Nephron progenitor cell (in vitro differentiated cells): ENCODE measurements at regions not wholly inside any gene's neighbourhood (a gene's known extent, or its start where the extent isn't known, plus 50 kb on each side); places are given as distances from the start of the nearest gene placed in this dataset.
A peak's percentile ranks its signal among the peaks of the same experiment; 100 is the strongest.

Experiments
- DNase-seq: peaks from one replicate; pipeline ENCODE4 v3.0.0; 2021
- H3K27ac Mint-ChIP-seq: 2 replicates; pipeline ENCODE4 v1.8.0; 2021; ENCODE audit warnings: mild to moderate bottlenecking, moderate library complexity, mixed read lengths
- H3K27me3 Mint-ChIP-seq: 2 replicates; pipeline ENCODE4 v1.8.0; 2021; ENCODE audit warnings: mild to moderate bottlenecking, low read depth, mixed read lengths; ENCODE audit not compliant: poor library complexity
- H3K36me3 Mint-ChIP-seq: 2 replicates; pipeline ENCODE4 v1.8.0; 2021; ENCODE audit warnings: low read depth, mixed read lengths
- H3K4me1 Mint-ChIP-seq: 2 replicates; pipeline ENCODE4 v1.8.0; 2021; ENCODE audit warnings: mixed read lengths
- H3K4me3 Mint-ChIP-seq: 2 replicates; pipeline ENCODE4 v1.8.0; 2021; ENCODE audit warnings: mild to moderate bottlenecking, moderate library complexity, mixed read lengths
- H3K9me3 Mint-ChIP-seq: 2 replicates; pipeline ENCODE4 v1.8.0; 2021; ENCODE audit warnings: mild to moderate bottlenecking, moderate library complexity, mixed read lengths
- TF ChIP-seq, protein P1 (sequence below): fragments of 200-600 bp; sonication (generic); IDR thresholded peaks from 2 replicates; pipeline ENCODE4 v1.5.0; 2021; ENCODE audit warnings: antibody characterized with exemption

DNA sequence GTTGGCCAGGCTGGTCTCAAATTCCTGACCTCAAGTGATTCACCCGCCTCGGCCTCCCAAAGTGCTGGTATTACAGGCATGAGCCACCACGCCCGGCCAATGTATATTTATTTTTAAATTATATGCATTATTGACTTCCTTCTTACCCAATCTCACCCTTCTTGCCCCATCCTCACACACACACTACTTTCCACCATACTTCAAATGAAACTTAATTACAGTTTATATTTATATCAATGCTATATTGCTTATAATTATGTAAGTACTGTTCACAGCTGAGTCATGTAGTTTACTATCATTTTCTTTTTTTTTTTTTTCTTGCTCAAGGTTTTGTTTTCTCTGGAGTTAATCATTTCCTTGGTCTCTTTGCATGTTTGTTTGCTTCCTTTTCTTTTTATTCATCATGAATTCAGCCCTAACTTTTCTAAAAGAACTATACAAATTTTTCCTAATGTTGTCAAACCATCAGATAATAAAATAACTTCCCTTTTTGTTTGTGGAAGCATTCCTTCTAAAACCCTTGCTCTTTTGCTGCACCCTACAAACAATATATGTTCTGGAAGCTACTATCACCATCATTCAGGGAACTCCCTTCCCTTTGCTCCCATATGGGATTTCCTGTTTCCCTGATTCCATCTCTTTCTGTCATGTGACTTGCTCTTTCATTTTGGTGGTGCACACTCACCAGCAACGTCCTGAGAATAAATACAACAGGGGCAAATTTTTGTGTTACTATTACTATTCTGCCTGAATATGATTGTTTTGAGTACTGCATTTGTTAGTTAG is 201.7 kb upstream of the SASH1 start:
- peaks cover 21% of the 10 kb centered on the region for H3K9me3 Mint-ChIP-seq
- H3K27me3 Mint-ChIP-seq: peaks cover 5% of the 10 kb centered on the region
- no peak overlapping the region for H3K4me3 Mint-ChIP-seq
- H3K4me1 Mint-ChIP-seq: peaks cover 16% of the 10 kb centered on the region
- H3K36me3 Mint-ChIP-seq: peaks cover 5% of the 10 kb centered on the region
- TF ChIP-seq, protein P1, sequence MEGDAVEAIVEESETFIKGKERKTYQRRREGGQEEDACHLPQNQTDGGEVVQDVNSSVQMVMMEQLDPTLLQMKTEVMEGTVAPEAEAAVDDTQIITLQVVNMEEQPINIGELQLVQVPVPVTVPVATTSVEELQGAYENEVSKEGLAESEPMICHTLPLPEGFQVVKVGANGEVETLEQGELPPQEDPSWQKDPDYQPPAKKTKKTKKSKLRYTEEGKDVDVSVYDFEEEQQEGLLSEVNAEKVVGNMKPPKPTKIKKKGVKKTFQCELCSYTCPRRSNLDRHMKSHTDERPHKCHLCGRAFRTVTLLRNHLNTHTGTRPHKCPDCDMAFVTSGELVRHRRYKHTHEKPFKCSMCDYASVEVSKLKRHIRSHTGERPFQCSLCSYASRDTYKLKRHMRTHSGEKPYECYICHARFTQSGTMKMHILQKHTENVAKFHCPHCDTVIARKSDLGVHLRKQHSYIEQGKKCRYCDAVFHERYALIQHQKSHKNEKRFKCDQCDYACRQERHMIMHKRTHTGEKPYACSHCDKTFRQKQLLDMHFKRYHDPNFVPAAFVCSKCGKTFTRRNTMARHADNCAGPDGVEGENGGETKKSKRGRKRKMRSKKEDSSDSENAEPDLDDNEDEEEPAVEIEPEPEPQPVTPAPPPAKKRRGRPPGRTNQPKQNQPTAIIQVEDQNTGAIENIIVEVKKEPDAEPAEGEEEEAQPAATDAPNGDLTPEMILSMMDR: no peak
- no peak for DNase-seq
- H3K27ac Mint-ChIP-seq: no peak overlapping the region

- Mint-ChIP-seq H3K4me1 (peaks cover 24% of the 10 kb centered on the region), H3K27me3 (peaks cover 5% of the 10 kb centered on the region), H3K9me3 (peaks cover 14% of the 10 kb centered on the region), H3K27ac (no peak overlapping the region), H3K36me3 (no peaks in the 10 kb centered on the region), H3K4me3 (no peak overlapping the region)
- TF ChIP-seq, protein P1: no peak
- no peak for DNase-seq
Observed at GRCh38 chr6:148142821-148143220, 199.8 kb upstream of the SASH1 start.

DNA sequence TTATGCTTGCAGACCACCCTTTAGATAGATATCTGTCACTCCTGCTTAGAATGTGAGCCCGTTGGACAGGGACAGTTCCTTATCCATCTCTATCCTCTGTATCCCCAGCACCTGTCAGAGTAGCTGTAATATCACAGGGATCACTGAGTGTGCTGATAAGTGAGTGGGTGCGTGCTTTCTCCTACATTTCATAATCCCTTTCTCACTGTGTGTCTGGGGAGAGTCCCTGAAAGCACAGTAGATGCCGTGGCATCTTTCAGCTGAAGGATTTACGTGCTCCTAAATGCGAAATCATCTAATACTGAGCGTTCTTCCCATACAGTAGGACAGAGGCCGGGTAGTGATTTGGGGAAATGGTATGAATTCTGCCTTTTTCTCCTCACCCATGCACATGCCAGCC is 198.9 kb upstream of the SASH1 start:
- Mint-ChIP-seq H3K9me3 (peaks cover 7% of the 10 kb centered on the region), H3K27ac (no peak overlapping the region), H3K27me3 (peaks cover 5% of the 10 kb centered on the region), H3K36me3 (no peaks in the 10 kb centered on the region), H3K4me1 (peaks cover 28% of the 10 kb centered on the region), H3K4me3 (no peak overlapping the region)
- TF ChIP-seq, protein P1: no peak
- DNase-seq: no peak

- H3K27ac Mint-ChIP-seq: no peak overlapping the region
- peaks cover 28% of the 10 kb centered on the region for H3K4me1 Mint-ChIP-seq
Observed at GRCh38 chr6:148144917-148145521, 197.6 kb upstream of the SASH1 start.

GRCh38 chr6:148146717-148147462 is 195.7 kb upstream of the SASH1 start:
- DNase-seq: no peak
- H3K27me3 Mint-ChIP-seq: peaks cover 5% of the 10 kb centered on the region
- H3K27ac Mint-ChIP-seq: no peak overlapping the region
- H3K4me3 Mint-ChIP-seq: no peak overlapping the region
- peaks cover 28% of the 10 kb centered on the region for H3K4me1 Mint-ChIP-seq
- no peaks in the 10 kb centered on the region for H3K36me3 Mint-ChIP-seq
- TF ChIP-seq, protein P1: no peak
- no peaks in the 10 kb centered on the region for H3K9me3 Mint-ChIP-seq

More at GRCh38 chr6:148144917-148145521, 197.6 kb upstream of the SASH1 start:
- Mint-ChIP-seq H3K36me3 (no peaks in the 10 kb centered on the region), H3K27me3 (peaks cover 5% of the 10 kb centered on the region), H3K9me3 (peaks cover 6% of the 10 kb centered on the region), H3K4me3 (no peak overlapping the region)
- TF ChIP-seq, protein P1: peak; percentile 92
- DNase-seq: peak; percentile 82
